ENCODE measurements at regions not wholly inside any gene's neighbourhood (a gene's known extent, or its start where the extent isn't known, plus 50 kb on each side); places are given as distances from the start of the nearest gene placed in this dataset.

DNA sequence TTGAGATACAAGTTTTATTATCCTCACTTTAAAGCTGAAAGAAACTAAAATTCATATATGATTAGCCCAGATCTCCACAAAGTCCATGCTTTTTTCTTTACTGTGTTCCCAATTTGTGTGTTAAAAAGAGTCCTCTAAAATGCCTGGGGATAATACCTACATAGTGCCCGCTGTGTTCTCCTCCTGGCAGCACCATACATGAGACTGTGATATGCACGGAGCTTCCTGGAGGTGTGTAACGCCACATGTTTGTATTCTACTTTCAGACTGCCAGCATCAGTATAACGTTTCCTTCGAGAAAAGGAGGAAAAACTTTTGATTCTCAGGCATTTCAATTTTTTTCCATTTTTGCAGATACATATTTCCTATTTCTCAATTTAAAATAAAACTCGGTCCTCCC is 273.3 kb upstream of the TGFBR2 start:
- no peaks in the 10 kb centered on the region for H3K27me3 ChIP-seq (ENCODE audit: control insufficient read depth, insufficient read depth, low read length)
- no peak overlapping the region for H3K4ac ChIP-seq (ENCODE audit: low read depth, low read length)
- DNase-seq, result no peak
- TF ChIP-seq RFX5 (IDR thresholded peaks at IDR 0.05; ENCODE audit: low read depth, low read length) (no peak), CHD1 (IDR thresholded peaks at IDR 0.05; ENCODE audit: low read depth, low read length) (no peak), CEBPB (IDR thresholded peaks at IDR 0.05; ENCODE audit: low read depth, low read length) (no peak), RAD21 (IDR thresholded peaks at IDR 0.05; ENCODE audit: low read length) (no peak), NFE2L2 (IDR thresholded peaks at IDR 0.05; ENCODE audit: low read depth, low read length) (no peak), MAZ (IDR thresholded peaks at IDR 0.05; ENCODE audit: borderline replicate concordance, low read depth, low read length) (no peak), MXI1 (IDR thresholded peaks at IDR 0.05; ENCODE audit: borderline replicate concordance, low read depth, low read length) (no peak), SMC3 (IDR thresholded peaks at IDR 0.05; ENCODE audit: low read depth, low read length) (no peak), FOS (IDR thresholded peaks at IDR 0.05; ENCODE audit: low read depth, low read length) (no peak), POLR2A (IDR thresholded peaks at IDR 0.05; ENCODE audit: low read depth, low read length) (no peak), MAFK (IDR thresholded peaks at IDR 0.05; ENCODE audit: low read depth, low read length) (no peak), RCOR1 (IDR thresholded peaks at IDR 0.05; ENCODE audit: insufficient replicate concordance, low read length) (no peak), BHLHE40 (IDR thresholded peaks at IDR 0.05; ENCODE audit: low read depth, low read length) (no peak)
- TF ChIP-seq, protein P1, sequence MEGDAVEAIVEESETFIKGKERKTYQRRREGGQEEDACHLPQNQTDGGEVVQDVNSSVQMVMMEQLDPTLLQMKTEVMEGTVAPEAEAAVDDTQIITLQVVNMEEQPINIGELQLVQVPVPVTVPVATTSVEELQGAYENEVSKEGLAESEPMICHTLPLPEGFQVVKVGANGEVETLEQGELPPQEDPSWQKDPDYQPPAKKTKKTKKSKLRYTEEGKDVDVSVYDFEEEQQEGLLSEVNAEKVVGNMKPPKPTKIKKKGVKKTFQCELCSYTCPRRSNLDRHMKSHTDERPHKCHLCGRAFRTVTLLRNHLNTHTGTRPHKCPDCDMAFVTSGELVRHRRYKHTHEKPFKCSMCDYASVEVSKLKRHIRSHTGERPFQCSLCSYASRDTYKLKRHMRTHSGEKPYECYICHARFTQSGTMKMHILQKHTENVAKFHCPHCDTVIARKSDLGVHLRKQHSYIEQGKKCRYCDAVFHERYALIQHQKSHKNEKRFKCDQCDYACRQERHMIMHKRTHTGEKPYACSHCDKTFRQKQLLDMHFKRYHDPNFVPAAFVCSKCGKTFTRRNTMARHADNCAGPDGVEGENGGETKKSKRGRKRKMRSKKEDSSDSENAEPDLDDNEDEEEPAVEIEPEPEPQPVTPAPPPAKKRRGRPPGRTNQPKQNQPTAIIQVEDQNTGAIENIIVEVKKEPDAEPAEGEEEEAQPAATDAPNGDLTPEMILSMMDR (conservative IDR thresholded peaks at IDR 0.05; ENCODE audit: low read depth, low read length), result no peak
- TF ChIP-seq, protein P2, sequence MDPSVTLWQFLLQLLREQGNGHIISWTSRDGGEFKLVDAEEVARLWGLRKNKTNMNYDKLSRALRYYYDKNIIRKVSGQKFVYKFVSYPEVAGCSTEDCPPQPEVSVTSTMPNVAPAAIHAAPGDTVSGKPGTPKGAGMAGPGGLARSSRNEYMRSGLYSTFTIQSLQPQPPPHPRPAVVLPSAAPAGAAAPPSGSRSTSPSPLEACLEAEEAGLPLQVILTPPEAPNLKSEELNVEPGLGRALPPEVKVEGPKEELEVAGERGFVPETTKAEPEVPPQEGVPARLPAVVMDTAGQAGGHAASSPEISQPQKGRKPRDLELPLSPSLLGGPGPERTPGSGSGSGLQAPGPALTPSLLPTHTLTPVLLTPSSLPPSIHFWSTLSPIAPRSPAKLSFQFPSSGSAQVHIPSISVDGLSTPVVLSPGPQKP (IDR thresholded peaks at IDR 0.05; ENCODE audit: borderline replicate concordance, low read depth, low read length), result no peak
- TF ChIP-seq, protein P3, sequence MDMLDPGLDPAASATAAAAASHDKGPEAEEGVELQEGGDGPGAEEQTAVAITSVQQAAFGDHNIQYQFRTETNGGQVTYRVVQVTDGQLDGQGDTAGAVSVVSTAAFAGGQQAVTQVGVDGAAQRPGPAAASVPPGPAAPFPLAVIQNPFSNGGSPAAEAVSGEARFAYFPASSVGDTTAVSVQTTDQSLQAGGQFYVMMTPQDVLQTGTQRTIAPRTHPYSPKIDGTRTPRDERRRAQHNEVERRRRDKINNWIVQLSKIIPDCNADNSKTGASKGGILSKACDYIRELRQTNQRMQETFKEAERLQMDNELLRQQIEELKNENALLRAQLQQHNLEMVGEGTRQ (IDR thresholded peaks at IDR 0.05; ENCODE audit: low read depth, low read length), result no peak
- POLR2A ChIA-PET (ENCODE audit: unreplicated experiment), result no interaction called here
- no peaks in the 10 kb centered on the region; the same call in 1 of the 2 replicates for H3K4me1 ChIP-seq (ENCODE audit: control insufficient read depth, insufficient read depth, low read length)
- H4K5ac ChIP-seq (ENCODE audit: low read depth, low read length), result no peak overlapping the region
- no peaks in the 10 kb centered on the region for H3K79me1 ChIP-seq (ENCODE audit: low read depth in 1 of 2, low read length in 2 of 2)
- H2AK5ac ChIP-seq (ENCODE audit: low read depth, low read length), result no peak overlapping the region
- 96% methylated on average over 4 of the region's 6 CpGs; no CpG with 5 or more reads in 1 of the 2 experiments for WGBS, 2 experiments (ENCODE audit: extremely low coverage in 2 of 2, insufficient read length in 1 of 2)
- H2AK9ac ChIP-seq (replicated peaks; ENCODE audit: low read depth, low read length, poor library complexity), result no peak overlapping the region
- in situ Hi-C loops (cut with MboI; ENCODE audit: low sequenced_read_pairs) (no loop called here), dilution Hi-C loops (cut with HindIII; ENCODE audit: low sequenced_read_pairs, unreplicated experiment) (no loop called here), intact Hi-C loops (cut with micrococcal nuclease) (no loop called here)
- H4K91ac ChIP-seq (ENCODE audit: insufficient read depth, low read depth, low read length), result no peak overlapping the region
- no TSS peak for BruUV-seq (replicated peaks)
- H3K4me3 ChIP-seq (ENCODE audit: insufficient read depth, low read depth, low read length), result no peak overlapping the region
- H2AFZ ChIP-seq (replicated peaks; ENCODE audit: low read length, poor library complexity), result no peak overlapping the region
- H4K20me1 ChIP-seq (ENCODE audit: insufficient read depth, low read length), result no peaks in the 10 kb centered on the region
- no peaks in the 10 kb centered on the region for H3K9me3 ChIP-seq (ENCODE audit: control insufficient read depth, insufficient read depth, low read length)
- H2BK5ac ChIP-seq (ENCODE audit: low read depth, low read length, poor library complexity, severe bottlenecking), result no peak overlapping the region
- no peak overlapping the region for H3K14ac ChIP-seq (replicated peaks; ENCODE audit: low read depth, low read length)
- CTCF ChIA-PET, result interaction anchor here (1.0 kb wide), 1 partner anchor 205 kb away, joined by 4 read pairs; no protein-coding TSS in a partner anchor
- no peaks in the 10 kb centered on the region; the same call in 1 of the 2 replicates for H3K9me1 ChIP-seq (ENCODE audit: insufficient read depth, low read length)
- H3K18ac ChIP-seq (ENCODE audit: low read depth, low read length), result no peak overlapping the region
- no peak for ATAC-seq (ENCODE audit: low read depth)
- no peak overlapping the region for H4K8ac ChIP-seq (ENCODE audit: low read depth in 2 of 2, low read length in 2 of 2)
- H3K23ac ChIP-seq (ENCODE audit: low read depth, low read length), result no peak overlapping the region
- no peak overlapping the region for H2BK15ac ChIP-seq (ENCODE audit: low read depth, low read length)
- H3K36me3 ChIP-seq (ENCODE audit: control insufficient read depth, insufficient read depth, low read length), result no peaks in the 10 kb centered on the region
- H3K4me2 ChIP-seq (ENCODE audit: low read depth, low read length), result no peak overlapping the region
- no peak overlapping the region for H3K56ac ChIP-seq (ENCODE audit: extremely low read depth, insufficient read depth, low read length)
- H3K27ac ChIP-seq (ENCODE audit: insufficient read depth, low read length), result no peak overlapping the region
- H2BK120ac ChIP-seq (ENCODE audit: low read depth, low read length), result no peak overlapping the region
- no peak overlapping the region for H3K9ac ChIP-seq (ENCODE audit: low read depth, low read length)
- no peak overlapping the region for H2BK20ac ChIP-seq (ENCODE audit: low read depth, low read length)

All from IMR-90 (cell line).